WERI-Rb-1 (cell line): ENCODE measurements at regions not wholly inside any gene's neighbourhood (a gene's known extent, or its start where the extent isn't known, plus 50 kb on each side); places are given as distances from the start of the nearest gene placed in this dataset.
A peak's percentile ranks its signal among the peaks of the same experiment; 100 is the strongest.

Source experiments
- DNase-seq: peaks from one replicate; pipeline ENCODE4 v3.0.0-alpha.2; 2020
- H3K27ac ChIP-seq: fragments of 250-450 bp; sonication (Bioruptor Pico); 2 replicates; pipeline ENCODE4 v1.5.1; 2020; ENCODE audit warnings: mild to moderate bottlenecking, moderate library complexity
- H3K27me3 ChIP-seq: fragments of 250-450 bp; sonication (Bioruptor Pico); 2 replicates; pipeline ENCODE4 v1.5.1; 2021; ENCODE audit warnings: mild to moderate bottlenecking, low read depth, moderate library complexity; ENCODE audit not compliant: insufficient read depth, severe bottlenecking
- H3K36me3 ChIP-seq: fragments of 250-450 bp; sonication (Bioruptor Pico); 2 replicates; pipeline ENCODE4 v1.5.1; 2020; ENCODE audit warnings: mild to moderate bottlenecking, moderate library complexity
- H3K4me3 ChIP-seq: 2 replicates; pipeline ENCODE4 v1.5.1; 2011; ENCODE audit warnings: low read depth, mild to moderate bottlenecking, control low read depth, low read length
- H3K9me3 ChIP-seq: fragments of 250-450 bp; sonication (Bioruptor Pico); 2 replicates; pipeline ENCODE4 v1.5.1; 2021; ENCODE audit warnings: mild to moderate bottlenecking, moderate library complexity; ENCODE audit not compliant: severe bottlenecking
- CTCF ChIP-seq: IDR thresholded peaks from 2 replicates; pipeline ENCODE4 v1.5.1; 2011; ENCODE audit warnings: low read depth, mild to moderate bottlenecking, control low read depth, inconsistent platforms, low read length

GRCh38 chr3:70120357-70120966 lies 120.9 kb downstream of the SAMMSON start:
- H3K27ac ChIP-seq, result no peak overlapping the region
- no peaks in the 10 kb centered on the region for H3K36me3 ChIP-seq
- no peaks in the 10 kb centered on the region for H3K27me3 ChIP-seq
- peak; percentile 90 for TF ChIP-seq CTCF
- peak; percentile 79 for DNase-seq
- no peak overlapping the region for H3K4me3 ChIP-seq
- H3K9me3 ChIP-seq, result no peaks in the 10 kb centered on the region

DNA sequence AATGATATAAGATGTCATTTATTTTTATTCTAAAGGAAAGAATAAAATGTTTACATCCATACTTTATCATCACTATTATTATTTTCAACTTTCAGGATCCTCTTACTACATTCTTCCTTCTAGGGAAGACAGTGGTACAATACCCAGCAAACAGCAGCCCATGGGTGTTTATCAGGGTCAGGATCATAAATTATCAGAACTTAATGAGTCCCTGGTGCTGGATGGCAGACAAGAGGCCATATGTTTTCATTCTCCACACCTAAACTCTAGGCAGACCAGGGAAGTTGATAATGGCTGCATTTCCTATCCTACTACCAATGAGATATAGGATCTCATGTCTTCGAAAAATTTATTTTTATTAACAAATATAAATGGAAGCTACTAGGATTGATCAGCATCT lies 127.7 kb downstream of the SAMMSON start:
- no peaks in the 10 kb centered on the region for H3K36me3 ChIP-seq
- H3K27ac ChIP-seq, result no peak overlapping the region
- TF ChIP-seq CTCF, result no peak
- no peaks in the 10 kb centered on the region for H3K9me3 ChIP-seq
- DNase-seq, result no peak
- no peak overlapping the region for H3K4me3 ChIP-seq
- no peaks in the 10 kb centered on the region for H3K27me3 ChIP-seq

DNA sequence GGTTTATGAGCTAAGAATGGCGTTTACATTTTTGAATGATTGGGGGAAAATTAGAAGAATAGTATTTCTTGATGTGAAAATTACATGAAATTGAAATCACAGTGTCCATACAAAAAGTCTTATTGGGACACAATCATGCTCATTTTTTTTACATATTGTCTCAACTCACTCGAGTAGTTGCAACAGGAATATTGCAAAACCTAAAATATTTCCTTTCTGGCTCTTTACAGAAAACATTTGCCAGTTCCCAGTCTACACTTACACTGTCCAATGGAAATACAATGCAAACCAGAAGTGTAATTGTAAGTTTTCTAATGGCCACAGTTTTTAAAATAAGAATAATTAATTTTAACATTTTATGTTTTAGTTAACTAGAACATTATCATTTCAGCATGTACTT lies 137.8 kb downstream of the SAMMSON start:
- Histone ChIP-seq H3K27me3 (no peaks in the 10 kb centered on the region), H3K9me3 (no peaks in the 10 kb centered on the region), H3K36me3 (no peaks in the 10 kb centered on the region), H3K27ac (no peak overlapping the region), H3K4me3 (no peak overlapping the region)
- TF ChIP-seq CTCF, result no peak
- DNase-seq, result no peak

- no peaks in the 10 kb centered on the region for H3K36me3 ChIP-seq
- no peak overlapping the region for H3K27ac ChIP-seq
- no peak overlapping the region for H3K4me3 ChIP-seq
- no peak for DNase-seq
- no peak for TF ChIP-seq CTCF
- no peaks in the 10 kb centered on the region for H3K9me3 ChIP-seq
- no peaks in the 10 kb centered on the region for H3K27me3 ChIP-seq
Observed at GRCh38 chr3:70138606-70139005, 139.1 kb downstream of the SAMMSON start.
